Gastrocnemius medialis (tissue), 4 donors: ENCODE measurements at regions not wholly inside any gene's neighbourhood (a gene's known extent, or its start where the extent isn't known, plus 50 kb on each side); places are given as distances from the start of the nearest gene placed in this dataset.

Source experiments
- ATAC-seq, 2 donors: fragments of 150-250 bp; one replicate each; pipeline ENCODE4 v1.9.1; 2016
- DNase-seq, 2 donors: peaks; one replicate each; pipeline ENCODE4 v3.0.0-alpha.2; 2019
- H3K27ac ChIP-seq, 4 donors: fragments of 200-600 bp; sonication (generic); 1 replicate in 1 of 4; 2 replicates in 3 of 4; pipeline ENCODE4 v1.5.1; 2016 to 2018; ENCODE audit warnings: mild to moderate bottlenecking in 2 of 4, moderate library complexity in 1 of 4
- H3K27me3 ChIP-seq, 3 donors: fragments of 200-600 bp; sonication (generic) in 2 of 3; 1 replicate in 1 of 3; 2 replicates in 2 of 3; pipeline versions ENCODE4 v1.5.1 to v1.6.0; 2016 to 2019; ENCODE audit warnings: mild to moderate bottlenecking in 1 of 3, moderate library complexity in 1 of 3
- H3K36me3 ChIP-seq, 2 donors: fragments of 200-600 bp; sonication (generic) in 1 of 2; one replicate each; pipeline ENCODE4 v1.5.1; 2017 to 2018
- H3K4me1 ChIP-seq, 2 donors: fragments of 200-600 bp; sonication (generic) in 1 of 2; one replicate each; pipeline ENCODE4 v1.5.1; 2016 to 2017; ENCODE audit warnings: mild to moderate bottlenecking in 2 of 2
- H3K4me3 ChIP-seq, 4 donors: fragments of 200-600 bp; sonication (generic) in 3 of 4; 1 replicate in 1 of 4; 2 replicates in 3 of 4; pipeline ENCODE4 v1.5.1; 2016 to 2019; ENCODE audit warnings: mild to moderate bottlenecking in 2 of 4
- H3K9me3 ChIP-seq, 3 donors: fragments of 200-600 bp; sonication (generic) in 2 of 3; 1 replicate in 1 of 3; 2 replicates in 2 of 3; pipeline ENCODE4 v1.5.1; 2016 to 2019
- POLR2A ChIP-seq, 2 donors: fragments of 450-650 bp; IDR thresholded peaks; one replicate each; pipeline ENCODE4 v1.6.1; 2017; ENCODE audit warnings: antibody characterized with exemption in 2 of 2, mild to moderate bottlenecking in 2 of 2, moderate library complexity in 2 of 2
- in situ Hi-C, 4 donors: fragments of 200-750 bp; cut with MboI; loops; one replicate each; pipeline versions ENCODE4 v1.15.0 to v1.8.0; 2017; ENCODE audit warnings: low sequenced_read_pairs in 4 of 4
- intact Hi-C: fragments of 100-400 bp; cut with DNase I; formaldehyde crosslinking; loops from one replicate; pipeline ENCODE4 v1.15.1; 2023; ENCODE audit warnings: low total_unique reads
- TF ChIP-seq, protein P1 (sequence below), 5 experiments: fragments of 450-650 bp in 3 of 5; fragments of 200-600 bp in 2 of 5; sonication (generic) in 2 of 5; IDR thresholded peaks in 4 of 5; conservative IDR thresholded peaks in 1 of 5; 1 replicate in 4 of 5; 2 replicates in 1 of 5; pipeline ENCODE4 v1.5.1; 2016 to 2019; ENCODE audit warnings: antibody characterized with exemption in 5 of 5, mild to moderate bottlenecking in 3 of 5, moderate library complexity in 3 of 5

DNA sequence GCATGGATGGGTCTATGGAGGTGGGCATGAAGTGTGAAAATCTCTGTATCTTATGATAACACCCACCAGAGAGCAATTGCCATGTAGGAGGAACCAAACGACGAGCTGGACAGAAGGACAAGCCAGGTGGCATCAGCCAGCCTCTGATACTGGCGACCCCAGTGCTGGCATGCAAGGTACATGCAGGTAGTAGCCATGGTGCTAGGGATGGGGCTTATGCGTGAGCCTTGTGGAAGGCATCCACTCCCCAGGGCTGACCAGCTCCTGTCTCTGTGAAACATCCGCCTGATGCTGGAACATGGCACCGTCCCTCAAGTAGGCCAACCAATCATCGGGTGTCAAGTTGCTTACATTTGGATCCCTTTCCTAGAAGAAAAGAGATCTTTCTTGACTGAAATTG is 412.9 kb downstream of the GADD45G start:
- no peaks in the 10 kb centered on the region for H3K9me3 ChIP-seq
- H3K27me3 ChIP-seq, result no peaks in the 10 kb centered on the region
- ATAC-seq (no peak), DNase-seq (no peak)
- H3K4me3 ChIP-seq, result no peak overlapping the region
- intact Hi-C loops, result no loop called here
- H3K4me1 ChIP-seq, result peaks cover 21% of the 10 kb centered on the region in 2 donors
- in situ Hi-C loops, result no loop called here
- no peak for TF ChIP-seq POLR2A (IDR thresholded peaks at IDR 0.05)
- TF ChIP-seq, protein P1, sequence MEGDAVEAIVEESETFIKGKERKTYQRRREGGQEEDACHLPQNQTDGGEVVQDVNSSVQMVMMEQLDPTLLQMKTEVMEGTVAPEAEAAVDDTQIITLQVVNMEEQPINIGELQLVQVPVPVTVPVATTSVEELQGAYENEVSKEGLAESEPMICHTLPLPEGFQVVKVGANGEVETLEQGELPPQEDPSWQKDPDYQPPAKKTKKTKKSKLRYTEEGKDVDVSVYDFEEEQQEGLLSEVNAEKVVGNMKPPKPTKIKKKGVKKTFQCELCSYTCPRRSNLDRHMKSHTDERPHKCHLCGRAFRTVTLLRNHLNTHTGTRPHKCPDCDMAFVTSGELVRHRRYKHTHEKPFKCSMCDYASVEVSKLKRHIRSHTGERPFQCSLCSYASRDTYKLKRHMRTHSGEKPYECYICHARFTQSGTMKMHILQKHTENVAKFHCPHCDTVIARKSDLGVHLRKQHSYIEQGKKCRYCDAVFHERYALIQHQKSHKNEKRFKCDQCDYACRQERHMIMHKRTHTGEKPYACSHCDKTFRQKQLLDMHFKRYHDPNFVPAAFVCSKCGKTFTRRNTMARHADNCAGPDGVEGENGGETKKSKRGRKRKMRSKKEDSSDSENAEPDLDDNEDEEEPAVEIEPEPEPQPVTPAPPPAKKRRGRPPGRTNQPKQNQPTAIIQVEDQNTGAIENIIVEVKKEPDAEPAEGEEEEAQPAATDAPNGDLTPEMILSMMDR (IDR thresholded peaks at IDR 0.05 in 4 of 5, conservative IDR thresholded peaks at IDR 0.05 in 1 of 5), result no peak
- H3K27ac ChIP-seq, result no peak overlapping the region
- no peaks in the 10 kb centered on the region for H3K36me3 ChIP-seq

DNA sequence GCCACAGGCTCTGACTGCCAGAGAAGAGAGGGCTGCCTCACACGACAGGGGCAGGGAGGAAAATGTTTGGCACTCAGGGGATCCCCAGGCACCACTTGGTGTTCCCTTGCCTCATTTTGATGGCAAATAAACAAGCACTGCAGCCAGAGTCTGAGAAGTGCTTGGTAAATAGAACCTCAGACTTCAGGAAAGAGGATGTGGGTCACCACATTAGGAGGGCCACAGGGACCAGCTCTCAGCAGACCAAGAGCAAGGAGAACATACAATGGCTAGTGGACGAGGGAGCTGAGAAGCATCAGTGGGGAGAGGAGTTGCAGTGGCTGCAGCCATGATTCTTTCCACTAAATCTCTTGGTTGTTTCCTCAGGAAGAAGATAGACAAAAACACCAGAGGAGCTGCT is 413.9 kb downstream of the GADD45G start:
- Histone ChIP-seq H3K9me3 (no peaks in the 10 kb centered on the region), H3K4me3 (no peak overlapping the region), H3K36me3 (no peaks in the 10 kb centered on the region), H3K27me3 (no peaks in the 10 kb centered on the region), H3K4me1 (peaks cover 21% of the 10 kb centered on the region in 2 donors), H3K27ac (no peak overlapping the region)
- DNase-seq (no peak), ATAC-seq (no peak)
- intact Hi-C loops, result no loop called here
- in situ Hi-C loops, result no loop called here
- TF ChIP-seq, protein P1 (IDR thresholded peaks at IDR 0.05 in 4 of 5, conservative IDR thresholded peaks at IDR 0.05 in 1 of 5), result no peak
- no peak for TF ChIP-seq POLR2A (IDR thresholded peaks at IDR 0.05)

DNA sequence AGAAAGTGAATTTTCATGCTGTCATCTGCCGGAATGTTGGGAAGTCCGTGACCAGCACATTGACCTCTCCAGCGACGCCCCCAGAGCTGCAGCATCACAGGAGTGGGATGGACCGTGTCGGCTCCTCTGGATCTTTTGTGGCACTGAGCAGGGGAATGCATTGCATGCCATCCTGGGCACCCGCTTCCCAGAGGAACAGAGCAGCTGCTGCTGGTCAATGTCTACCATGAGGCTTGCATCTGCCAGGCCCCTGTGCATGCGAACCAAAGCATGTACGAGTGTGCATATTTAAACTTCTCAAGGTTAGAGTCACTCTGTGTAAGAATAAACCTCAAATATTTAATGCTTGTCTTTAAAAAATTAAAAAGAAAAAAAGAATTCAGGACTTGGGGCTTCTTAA is 414.8 kb downstream of the GADD45G start:
- no peaks in the 10 kb centered on the region for H3K36me3 ChIP-seq
- no peaks in the 10 kb centered on the region for H3K27me3 ChIP-seq
- peaks cover 21% of the 10 kb centered on the region in 2 donors for H3K4me1 ChIP-seq
- in situ Hi-C loops (no loop called here), intact Hi-C loops (no loop called here)
- no peaks in the 10 kb centered on the region for H3K9me3 ChIP-seq
- ATAC-seq (no peak), DNase-seq (no peak)
- H3K4me3 ChIP-seq, result no peak overlapping the region
- H3K27ac ChIP-seq, result peak overlapping the region in 1 of 4 donors; percentile 70
- no peak for TF ChIP-seq POLR2A (IDR thresholded peaks at IDR 0.05)
- TF ChIP-seq, protein P1 (IDR thresholded peaks at IDR 0.05 in 4 of 5, conservative IDR thresholded peaks at IDR 0.05 in 1 of 5), result no peak

DNA sequence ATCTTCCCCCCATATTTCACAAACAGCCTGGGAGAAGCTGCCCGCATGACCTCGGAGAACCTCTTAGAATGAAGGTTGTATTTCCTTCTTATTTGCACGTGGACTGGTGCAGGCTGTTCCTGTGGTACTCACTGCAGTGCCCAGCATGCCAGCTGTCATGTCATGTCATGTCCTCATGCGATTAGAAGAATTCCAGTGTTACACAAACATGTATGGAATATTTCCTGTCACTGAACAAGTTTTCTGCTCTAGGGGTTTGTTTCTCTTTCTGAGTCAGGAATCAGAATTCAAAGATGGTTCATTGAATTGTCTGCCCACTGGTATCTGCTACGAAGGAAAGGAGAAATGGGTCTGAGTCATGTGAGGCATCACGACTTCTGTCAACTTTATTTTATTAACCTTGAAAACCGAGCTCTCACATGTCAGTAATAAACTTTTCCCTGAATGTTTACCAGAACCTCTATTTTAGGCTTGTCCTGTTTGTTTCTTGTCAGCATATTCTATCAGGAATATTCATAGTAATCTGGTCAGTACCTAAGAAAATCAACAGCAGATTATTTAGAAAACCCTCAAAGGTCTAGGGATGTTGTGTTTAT is 415.6 kb downstream of the GADD45G start:
- Histone ChIP-seq H3K27me3 (no peaks in the 10 kb centered on the region), H3K4me3 (no peak overlapping the region), H3K4me1 (peaks cover 21 to 22% of the 10 kb centered on the region in 2 donors), H3K36me3 (no peaks in the 10 kb centered on the region), H3K27ac (peak overlapping the region in 3 of 4 donors; percentile 42 to 70 (median 66)), H3K9me3 (no peaks in the 10 kb centered on the region)
- intact Hi-C loops, result no loop called here
- DNase-seq (peak; percentile 61 to 72), ATAC-seq (peak; percentile 91)
- in situ Hi-C loops, result no loop called here
- no peak for TF ChIP-seq POLR2A (IDR thresholded peaks at IDR 0.05)
- TF ChIP-seq, protein P1 (IDR thresholded peaks at IDR 0.05 in 4 of 5, conservative IDR thresholded peaks at IDR 0.05 in 1 of 5), result no peak
